Suprapubic skin (tissue), 4 donors: ENCODE measurements at regions not wholly inside any gene's neighbourhood (a gene's known extent, or its start where the extent isn't known, plus 50 kb on each side); places are given as distances from the start of the nearest gene placed in this dataset.

ENCODE experiments used
- DNase-seq, 2 donors: peaks; one replicate each; pipeline ENCODE4 v3.0.0-alpha.2; 2019; ENCODE audit warnings: low spot score in 2 of 2
- H3K27ac ChIP-seq: fragments of 200-600 bp; sonication (generic); one replicate; pipeline ENCODE4 v1.5.1; 2019
- H3K27me3 ChIP-seq: fragments of 200-600 bp; sonication (generic); one replicate; pipeline ENCODE4 v1.5.1; 2019
- H3K36me3 ChIP-seq: fragments of 200-600 bp; sonication (generic); one replicate; pipeline ENCODE4 v1.5.1; 2019
- H3K4me1 ChIP-seq: fragments of 200-600 bp; sonication (generic); one replicate; pipeline ENCODE4 v1.5.1; 2019
- H3K4me3 ChIP-seq: fragments of 200-600 bp; sonication (generic); one replicate; pipeline ENCODE4 v1.5.1; 2019; ENCODE audit warnings: mild to moderate bottlenecking
- H3K9me3 ChIP-seq: fragments of 200-600 bp; sonication (generic); one replicate; pipeline ENCODE4 v1.5.1; 2019
- EP300 ChIP-seq: sonication (generic); formaldehyde crosslinking; IDR thresholded peaks from one replicate; pipeline ENCODE4 v1.6.1; 2017; ENCODE audit warnings: antibody characterized with exemption
- POLR2A ChIP-seq, 2 donors: fragments of 450-650 bp; IDR thresholded peaks; one replicate each; pipeline ENCODE4 v1.6.1; 2017; ENCODE audit warnings: antibody characterized with exemption in 2 of 2, mild to moderate bottlenecking in 2 of 2, moderate library complexity in 2 of 2
- POLR2AphosphoS5 ChIP-seq, 3 donors: sonication (generic); formaldehyde crosslinking; IDR thresholded peaks; one replicate each; pipeline ENCODE4 v1.6.1; 2017; ENCODE audit warnings: antibody characterized with exemption in 3 of 3
- WGBS: methylation state at CpG from one replicate; pipeline ENCODE4 v1.1.5; 2018; 5-methylcytosine and 5-hydroxymethylcytosine counted together
- TF ChIP-seq, protein P1 (sequence below), 2 donors: fragments of 200-600 bp in 1 of 2; fragments of 450-650 bp in 1 of 2; sonication (generic) in 1 of 2; IDR thresholded peaks; one replicate each; pipeline ENCODE4 v1.5.1; 2016 to 2019; ENCODE audit warnings: antibody characterized with exemption in 2 of 2, mild to moderate bottlenecking in 1 of 2, moderate library complexity in 1 of 2

DNA sequence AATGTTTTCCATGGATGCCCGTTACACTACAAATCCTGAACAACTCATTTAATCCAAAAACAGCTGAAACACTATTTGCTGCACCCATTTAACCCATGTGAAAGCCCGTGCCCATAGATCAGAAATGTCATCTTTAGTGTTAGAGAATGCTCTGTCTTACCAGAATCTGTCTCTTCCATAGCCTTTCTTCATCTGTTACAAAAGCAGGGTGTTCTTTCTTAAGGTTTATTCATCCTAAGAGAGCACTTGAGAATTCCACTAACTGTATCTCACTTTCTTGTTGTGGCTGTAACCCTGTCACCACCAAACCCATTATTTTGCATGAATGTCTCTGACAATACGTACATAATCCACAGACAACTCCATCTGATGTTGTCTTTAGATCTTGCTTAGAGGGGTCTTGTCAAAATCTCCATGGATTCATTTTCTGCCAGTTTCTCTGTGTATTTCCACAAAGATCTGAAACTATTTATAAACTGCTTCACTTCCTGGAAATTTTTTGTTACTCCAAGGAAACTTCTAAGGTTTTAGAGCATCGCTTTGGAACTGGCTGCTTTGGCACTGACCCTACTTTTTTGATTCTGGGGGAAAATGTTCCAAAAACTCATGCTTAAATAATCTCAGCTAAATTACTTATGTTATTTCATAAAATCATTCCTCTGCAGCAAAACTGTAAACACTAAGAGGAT lies 167.8 kb upstream of the CCDC54 start:
- no peak for TF ChIP-seq POLR2AphosphoS5 (IDR thresholded peaks at IDR 0.05)
- no peak for TF ChIP-seq EP300
- no peak for TF ChIP-seq POLR2A (IDR thresholded peaks at IDR 0.05)
- TF ChIP-seq, protein P1, sequence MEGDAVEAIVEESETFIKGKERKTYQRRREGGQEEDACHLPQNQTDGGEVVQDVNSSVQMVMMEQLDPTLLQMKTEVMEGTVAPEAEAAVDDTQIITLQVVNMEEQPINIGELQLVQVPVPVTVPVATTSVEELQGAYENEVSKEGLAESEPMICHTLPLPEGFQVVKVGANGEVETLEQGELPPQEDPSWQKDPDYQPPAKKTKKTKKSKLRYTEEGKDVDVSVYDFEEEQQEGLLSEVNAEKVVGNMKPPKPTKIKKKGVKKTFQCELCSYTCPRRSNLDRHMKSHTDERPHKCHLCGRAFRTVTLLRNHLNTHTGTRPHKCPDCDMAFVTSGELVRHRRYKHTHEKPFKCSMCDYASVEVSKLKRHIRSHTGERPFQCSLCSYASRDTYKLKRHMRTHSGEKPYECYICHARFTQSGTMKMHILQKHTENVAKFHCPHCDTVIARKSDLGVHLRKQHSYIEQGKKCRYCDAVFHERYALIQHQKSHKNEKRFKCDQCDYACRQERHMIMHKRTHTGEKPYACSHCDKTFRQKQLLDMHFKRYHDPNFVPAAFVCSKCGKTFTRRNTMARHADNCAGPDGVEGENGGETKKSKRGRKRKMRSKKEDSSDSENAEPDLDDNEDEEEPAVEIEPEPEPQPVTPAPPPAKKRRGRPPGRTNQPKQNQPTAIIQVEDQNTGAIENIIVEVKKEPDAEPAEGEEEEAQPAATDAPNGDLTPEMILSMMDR (IDR thresholded peaks at IDR 0.05): no peak
- Histone ChIP-seq H3K9me3 (no peaks in the 10 kb centered on the region), H3K36me3 (no peaks in the 10 kb centered on the region), H3K4me1 (peaks cover 23% of the 10 kb centered on the region), H3K27me3 (no peaks in the 10 kb centered on the region), H3K27ac (peak overlapping the region; percentile 63), H3K4me3 (no peak overlapping the region)
- WGBS: 52% methylated on average over 4 of the region's 4 CpGs
- DNase-seq: no peak

DNA sequence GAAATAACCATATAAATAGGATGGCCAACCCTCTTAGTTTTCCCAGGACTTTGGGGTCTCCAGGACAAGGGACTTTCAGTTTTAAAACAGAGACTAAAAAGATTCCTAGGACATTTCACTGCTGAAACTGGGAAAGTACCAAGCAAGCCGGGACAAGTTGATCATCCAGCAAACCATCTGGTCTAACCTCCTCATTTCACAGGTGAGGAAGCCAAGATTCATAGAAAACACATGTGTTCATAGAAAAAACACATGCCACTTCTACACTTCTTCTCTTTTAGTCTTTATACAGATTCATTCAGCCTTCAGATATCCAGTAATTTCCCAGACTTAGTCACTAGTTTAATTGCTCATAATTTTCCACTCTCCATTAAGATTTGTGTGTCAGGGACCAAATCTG lies 165.6 kb upstream of the CCDC54 start:
- H3K27ac ChIP-seq: no peak overlapping the region
- 38% methylated on average over 1 of the region's 1 CpG for WGBS
- H3K9me3 ChIP-seq: no peaks in the 10 kb centered on the region
- no peak overlapping the region for H3K4me3 ChIP-seq
- no peak for DNase-seq
- no peaks in the 10 kb centered on the region for H3K27me3 ChIP-seq
- no peak for TF ChIP-seq POLR2A (IDR thresholded peaks at IDR 0.05)
- TF ChIP-seq EP300: no peak
- TF ChIP-seq POLR2AphosphoS5 (IDR thresholded peaks at IDR 0.05): no peak
- TF ChIP-seq, protein P1 (IDR thresholded peaks at IDR 0.05): no peak
- no peaks in the 10 kb centered on the region for H3K36me3 ChIP-seq
- peaks cover 23% of the 10 kb centered on the region for H3K4me1 ChIP-seq

DNA sequence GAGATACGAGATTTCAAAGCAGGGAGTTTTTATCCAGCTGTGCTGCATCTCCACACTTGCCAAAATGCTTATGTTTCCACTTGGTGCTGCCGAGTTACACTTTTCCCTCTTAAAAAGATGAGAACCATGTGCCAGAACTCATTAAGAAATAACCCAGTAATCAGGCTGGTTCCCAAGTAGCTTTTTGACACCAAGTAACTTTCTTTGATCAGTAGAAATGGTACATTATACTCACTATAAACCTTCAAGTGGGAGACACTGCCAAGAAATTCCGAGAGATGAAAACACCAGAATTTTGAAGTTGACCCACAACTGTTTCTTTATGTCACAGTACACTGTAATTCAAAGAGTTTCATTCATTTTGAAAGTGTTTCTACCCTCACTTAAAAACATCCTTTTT lies 164.6 kb upstream of the CCDC54 start:
- Histone ChIP-seq H3K27ac (no peak overlapping the region), H3K36me3 (no peaks in the 10 kb centered on the region)
- DNase-seq: no peak

GRCh38 chr3:107213044-107213669 lies 164.1 kb upstream of the CCDC54 start:
- H3K27ac ChIP-seq: no peak overlapping the region
- no peaks in the 10 kb centered on the region for H3K27me3 ChIP-seq
- H3K36me3 ChIP-seq: no peaks in the 10 kb centered on the region
- TF ChIP-seq POLR2A (IDR thresholded peaks at IDR 0.05) (no peak), POLR2AphosphoS5 (IDR thresholded peaks at IDR 0.05) (no peak), EP300 (no peak)
- WGBS: 87% methylated on average over 6 of the region's 6 CpGs
- no peaks in the 10 kb centered on the region for H3K9me3 ChIP-seq
- no peak for DNase-seq
- H3K4me3 ChIP-seq: no peak overlapping the region
- peaks cover 19% of the 10 kb centered on the region for H3K4me1 ChIP-seq

More for the DNA sequence above, 164.6 kb upstream of the CCDC54 start:
- TF ChIP-seq EP300: no peak
- no peak for TF ChIP-seq POLR2A (IDR thresholded peaks at IDR 0.05)
- Histone ChIP-seq H3K27me3 (no peaks in the 10 kb centered on the region), H3K4me1 (peaks cover 23% of the 10 kb centered on the region), H3K4me3 (no peak overlapping the region), H3K9me3 (no peaks in the 10 kb centered on the region)
- WGBS: 31% methylated on average over 3 of the region's 3 CpGs

- H3K27ac ChIP-seq: no peak overlapping the region
- WGBS: 97% methylated on average over 5 of the region's 5 CpGs
Observed at GRCh38 chr3:107216229-107216628, 161.0 kb upstream of the CCDC54 start.

DNA sequence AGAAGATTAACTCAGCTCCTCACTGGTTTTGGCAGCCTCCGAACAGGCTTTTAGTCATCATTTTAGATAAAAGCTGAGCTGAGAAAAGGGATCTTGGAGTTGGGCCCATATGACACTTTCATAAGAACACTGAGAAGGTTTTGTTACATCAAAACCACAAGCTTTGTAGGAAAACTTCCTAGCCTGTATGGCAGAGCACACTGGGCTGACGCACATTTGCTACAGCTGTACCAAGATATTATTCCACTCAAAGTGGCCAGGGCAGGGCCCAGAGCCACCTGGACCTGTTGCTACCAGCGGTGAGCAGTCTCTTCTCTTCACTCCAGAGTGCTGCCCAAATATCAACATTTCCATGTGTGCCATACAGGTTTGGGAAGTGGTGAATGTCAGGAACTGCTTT lies 160.5 kb upstream of the CCDC54 start:
- Histone ChIP-seq H3K27me3 (no peaks in the 10 kb centered on the region), H3K36me3 (no peaks in the 10 kb centered on the region), H3K4me1 (peaks cover 9% of the 10 kb centered on the region), H3K9me3 (no peaks in the 10 kb centered on the region), H3K4me3 (no peak overlapping the region), H3K27ac (no peak overlapping the region)
- 38% methylated on average over 3 of the region's 3 CpGs for WGBS
- TF ChIP-seq POLR2A (IDR thresholded peaks at IDR 0.05) (no peak), EP300 (no peak), POLR2AphosphoS5 (IDR thresholded peaks at IDR 0.05) (no peak)
- TF ChIP-seq, protein P1 (IDR thresholded peaks at IDR 0.05): no peak
- DNase-seq: no peak

More at GRCh38 chr3:107216229-107216628, 161.0 kb upstream of the CCDC54 start:
- Histone ChIP-seq H3K4me1 (peaks cover 9% of the 10 kb centered on the region), H3K36me3 (no peaks in the 10 kb centered on the region), H3K4me3 (no peak overlapping the region), H3K27me3 (no peaks in the 10 kb centered on the region), H3K9me3 (no peaks in the 10 kb centered on the region)
- TF ChIP-seq, protein P1 (IDR thresholded peaks at IDR 0.05): no peak
- TF ChIP-seq EP300 (no peak), POLR2A (IDR thresholded peaks at IDR 0.05) (no peak), POLR2AphosphoS5 (IDR thresholded peaks at IDR 0.05) (no peak)
- DNase-seq: no peak
